ENCODE measurements at regions not wholly inside any gene's neighbourhood (a gene's known extent, or its start where the extent isn't known, plus 50 kb on each side); places are given as distances from the start of the nearest gene placed in this dataset.
"Not testable (repeated sequence)": the region's sequence is repeated elsewhere in the genome, so short reads cannot be mapped to it uniquely, and the experiment has no call there.

- Mint-ChIP-seq H3K4me3 (no peak overlapping the region), H3K27me3 (no peaks in the 10 kb centered on the region), H3K36me3 (ENCODE audit: low read depth) (no peaks in the 10 kb centered on the region), H3K4me1 (ENCODE audit: low read depth) (no peaks in the 10 kb centered on the region), H3K9me3 (no peaks in the 10 kb centered on the region), H3K27ac (no peak overlapping the region)
- Histone ChIP-seq H3K36me3 (ENCODE audit: insufficient read depth, low read length) (no peaks in the 10 kb centered on the region), H3K9me3 (ENCODE audit: control insufficient read depth in 1 of 2, insufficient read depth in 1 of 2, low read length in 2 of 2) (peaks cover 0 to 17% of the 10 kb centered on the region in 2 experiments), H3K4me3 (ENCODE audit: low read length) (no peak overlapping the region), H3K27ac (ENCODE audit: low read depth in 1 of 2, low read length in 2 of 2) (no peak overlapping the region), H3K27me3 (ENCODE audit: control insufficient read depth in 1 of 2, insufficient read depth in 2 of 2, low read length in 2 of 2) (no peaks in the 10 kb centered on the region), H3K4me1 (ENCODE audit: insufficient read depth, low read length) (no peaks in the 10 kb centered on the region)
- TF ChIP-seq, protein P1, sequence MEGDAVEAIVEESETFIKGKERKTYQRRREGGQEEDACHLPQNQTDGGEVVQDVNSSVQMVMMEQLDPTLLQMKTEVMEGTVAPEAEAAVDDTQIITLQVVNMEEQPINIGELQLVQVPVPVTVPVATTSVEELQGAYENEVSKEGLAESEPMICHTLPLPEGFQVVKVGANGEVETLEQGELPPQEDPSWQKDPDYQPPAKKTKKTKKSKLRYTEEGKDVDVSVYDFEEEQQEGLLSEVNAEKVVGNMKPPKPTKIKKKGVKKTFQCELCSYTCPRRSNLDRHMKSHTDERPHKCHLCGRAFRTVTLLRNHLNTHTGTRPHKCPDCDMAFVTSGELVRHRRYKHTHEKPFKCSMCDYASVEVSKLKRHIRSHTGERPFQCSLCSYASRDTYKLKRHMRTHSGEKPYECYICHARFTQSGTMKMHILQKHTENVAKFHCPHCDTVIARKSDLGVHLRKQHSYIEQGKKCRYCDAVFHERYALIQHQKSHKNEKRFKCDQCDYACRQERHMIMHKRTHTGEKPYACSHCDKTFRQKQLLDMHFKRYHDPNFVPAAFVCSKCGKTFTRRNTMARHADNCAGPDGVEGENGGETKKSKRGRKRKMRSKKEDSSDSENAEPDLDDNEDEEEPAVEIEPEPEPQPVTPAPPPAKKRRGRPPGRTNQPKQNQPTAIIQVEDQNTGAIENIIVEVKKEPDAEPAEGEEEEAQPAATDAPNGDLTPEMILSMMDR (IDR thresholded peaks at IDR 0.05) = no peak
- CTCF ChIA-PET = no interaction called here
- no peak for DNase-seq
- POLR2A ChIA-PET = no interaction called here
- ATAC-seq (ENCODE audit: poor library complexity) = no peak
- intact Hi-C loops (cut with DNase I, micrococcal nuclease) = no loop called here
Measured at GRCh38 chrX:43279341-43279808, 376.7 kb upstream of the MAOA start.

- H3K27me3 Mint-ChIP-seq = no peaks in the 10 kb centered on the region
- H3K27ac ChIP-seq (ENCODE audit: low read depth in 1 of 2, low read length in 2 of 2) = no peak overlapping the region
- no peak overlapping the region for H3K4me3 ChIP-seq (ENCODE audit: low read length)
- H3K9me3 ChIP-seq (ENCODE audit: control insufficient read depth in 1 of 2, insufficient read depth in 1 of 2, low read length in 2 of 2) = peaks cover 0 to 17% of the 10 kb centered on the region in 2 experiments
- H3K27ac Mint-ChIP-seq = no peak overlapping the region
- H3K27me3 ChIP-seq (ENCODE audit: control insufficient read depth in 1 of 2, insufficient read depth in 2 of 2, low read length in 2 of 2) = no peaks in the 10 kb centered on the region
- TF ChIP-seq, protein P1 (IDR thresholded peaks at IDR 0.05) = no peak
- CTCF ChIA-PET = no interaction called here
- POLR2A ChIA-PET = no interaction called here
- no peaks in the 10 kb centered on the region for H3K9me3 Mint-ChIP-seq
- H3K4me1 ChIP-seq (ENCODE audit: insufficient read depth, low read length) = no peaks in the 10 kb centered on the region
- DNase-seq (no peak), ATAC-seq (ENCODE audit: poor library complexity) (no peak)
- intact Hi-C loops (cut with DNase I, micrococcal nuclease) = no loop called here
- no peak overlapping the region for H3K4me3 Mint-ChIP-seq
- no peaks in the 10 kb centered on the region for H3K36me3 ChIP-seq (ENCODE audit: insufficient read depth, low read length)
- H3K36me3 Mint-ChIP-seq (ENCODE audit: low read depth) = no peaks in the 10 kb centered on the region
- no peaks in the 10 kb centered on the region for H3K4me1 Mint-ChIP-seq (ENCODE audit: low read depth)
Measured at GRCh38 chrX:43283187-43283586, 372.9 kb upstream of the MAOA start.

DNA sequence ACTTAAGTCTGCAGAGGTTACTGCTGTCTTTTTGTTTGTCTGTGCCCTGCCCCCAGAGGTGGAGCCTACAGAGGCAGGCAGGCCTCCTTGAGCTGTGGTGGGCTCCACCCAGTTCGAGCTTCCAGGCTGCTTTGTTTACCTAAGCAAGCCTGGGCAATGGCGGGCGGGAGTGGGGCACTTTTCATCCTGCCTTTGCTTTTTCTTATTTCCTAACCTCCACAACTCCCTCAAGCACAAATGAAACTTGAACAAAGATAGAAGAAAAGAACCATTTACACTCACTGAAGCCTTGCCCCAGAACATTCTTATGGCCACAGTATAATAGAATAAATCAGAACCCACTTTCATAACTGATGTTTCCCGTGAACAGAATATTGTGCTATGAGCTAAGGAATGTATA, 344.5 kb upstream of the MAOA start:
- ATAC-seq (ENCODE audit: poor library complexity); H3K4me1 Mint-ChIP-seq (ENCODE audit: low read depth); H3K27me3 ChIP-seq (ENCODE audit: control insufficient read depth in 1 of 2, insufficient read depth in 2 of 2, low read length in 2 of 2); H3K36me3 ChIP-seq (ENCODE audit: insufficient read depth, low read length); intact Hi-C loops (cut with DNase I, micrococcal nuclease); H3K9me3 Mint-ChIP-seq; H3K36me3 Mint-ChIP-seq (ENCODE audit: low read depth); H3K4me3 ChIP-seq (ENCODE audit: low read length); DNase-seq; H3K4me1 ChIP-seq (ENCODE audit: insufficient read depth, low read length); H3K27ac Mint-ChIP-seq; H3K27ac ChIP-seq (ENCODE audit: low read depth in 1 of 2, low read length in 2 of 2); H3K27me3 Mint-ChIP-seq; POLR2A ChIA-PET; H3K9me3 ChIP-seq (ENCODE audit: control insufficient read depth in 1 of 2, insufficient read depth in 1 of 2, low read length in 2 of 2); H3K4me3 Mint-ChIP-seq; CTCF ChIA-PET: not testable (repeated sequence)

DNA sequence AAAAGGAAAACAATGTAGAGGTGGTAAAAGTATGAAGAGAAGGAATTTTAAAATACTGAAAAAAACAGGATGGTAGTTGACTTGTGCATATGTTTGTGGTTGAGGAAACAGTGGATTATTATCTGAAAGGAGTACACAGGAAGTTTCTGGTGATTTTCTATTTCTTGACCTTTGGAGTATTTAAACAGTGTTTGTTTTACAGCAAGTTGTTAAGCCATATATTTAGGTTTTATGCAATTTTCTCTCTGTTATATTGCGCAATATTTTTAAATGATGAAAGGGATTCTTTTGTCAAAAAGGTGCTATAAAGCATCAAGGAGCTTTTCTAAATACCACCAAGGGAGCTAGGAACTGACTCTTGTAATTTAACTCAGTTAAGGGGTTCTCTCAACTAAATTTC, 343.1 kb upstream of the MAOA start:
- POLR2A ChIA-PET = no interaction called here
- DNase-seq (no peak), ATAC-seq (ENCODE audit: poor library complexity) (no peak)
- Mint-ChIP-seq H3K4me1 (ENCODE audit: low read depth) (no peaks in the 10 kb centered on the region), H3K27ac (no peak overlapping the region), H3K27me3 (no peaks in the 10 kb centered on the region), H3K36me3 (ENCODE audit: low read depth) (no peaks in the 10 kb centered on the region), H3K4me3 (no peak overlapping the region), H3K9me3 (no peaks in the 10 kb centered on the region)
- Histone ChIP-seq H3K36me3 (ENCODE audit: insufficient read depth, low read length) (no peaks in the 10 kb centered on the region), H3K27me3 (ENCODE audit: control insufficient read depth in 1 of 2, insufficient read depth in 2 of 2, low read length in 2 of 2) (no peaks in the 10 kb centered on the region), H3K27ac (ENCODE audit: low read depth in 1 of 2, low read length in 2 of 2) (no peak overlapping the region), H3K4me3 (ENCODE audit: low read length) (no peak overlapping the region), H3K9me3 (ENCODE audit: control insufficient read depth in 1 of 2, insufficient read depth in 1 of 2, low read length in 2 of 2) (no peaks in the 10 kb centered on the region), H3K4me1 (ENCODE audit: insufficient read depth, low read length) (no peaks in the 10 kb centered on the region)
- TF ChIP-seq, protein P1 (IDR thresholded peaks at IDR 0.05) = no peak
- intact Hi-C loops (cut with DNase I, micrococcal nuclease) = no loop called here
- CTCF ChIA-PET = no interaction called here
